NCI-H2029 treated with DMSO at 0.1 percent for 48 hours (cell line): ENCODE measurements at regions not wholly inside any gene's neighbourhood (a gene's known extent, or its start where the extent isn't known, plus 50 kb on each side); places are given as distances from the start of the nearest gene placed in this dataset.

Source experiments
- DNase-seq: peaks from one replicate; lab custom pipeline; 2025; lab: John Stamatoyannopoulos, UW

- DNase-seq = peak; percentile 77
Measured at GRCh38 chr2:147364597-147364996, 480.2 kb upstream of the ACVR2A start.

DNA sequence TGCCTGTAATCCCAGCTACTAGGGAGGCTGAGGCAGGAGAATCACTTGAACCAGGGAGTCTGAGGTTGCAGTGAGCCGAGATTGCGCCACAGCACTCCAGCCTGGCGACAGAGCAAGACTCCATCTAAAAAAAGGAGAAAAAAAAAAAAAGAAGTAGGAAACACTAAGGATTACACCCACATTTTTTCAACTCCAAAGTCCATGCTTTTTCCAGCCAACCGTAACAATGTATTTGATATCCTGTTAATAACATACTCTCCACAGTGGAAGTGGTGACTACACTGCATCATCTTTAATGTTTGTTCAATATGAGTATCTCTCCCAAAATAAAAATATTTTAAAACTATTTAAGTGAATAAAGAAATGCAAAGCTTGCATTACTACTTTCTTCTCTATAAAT, 481.6 kb upstream of the ACVR2A start:
- no peak for DNase-seq

- no peak for DNase-seq
Measured at GRCh38 chr2:147358375-147358774, 486.5 kb upstream of the ACVR2A start.

DNA sequence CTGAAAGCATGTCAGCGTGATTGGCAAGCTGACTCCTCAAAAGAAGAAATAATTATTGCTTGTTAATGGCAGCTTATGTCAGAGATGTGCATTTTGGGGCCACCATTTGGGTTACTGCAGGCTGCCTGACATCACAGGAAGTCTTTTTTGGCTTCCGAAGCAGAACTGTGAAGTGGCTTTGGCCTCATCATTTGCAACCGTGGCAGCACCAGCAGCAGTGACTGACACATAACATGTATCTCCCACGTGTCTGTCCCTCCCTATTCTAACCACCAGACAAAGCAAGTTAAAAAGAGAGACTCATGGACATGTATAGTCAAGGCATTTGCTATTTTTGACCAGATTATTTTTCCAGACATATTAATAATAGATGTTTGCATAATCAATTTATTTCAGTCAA, 488.7 kb upstream of the ACVR2A start:
- DNase-seq = no peak

GRCh38 chr2:147355706-147356105, 489.1 kb upstream of the ACVR2A start:
- DNase-seq = no peak

DNA sequence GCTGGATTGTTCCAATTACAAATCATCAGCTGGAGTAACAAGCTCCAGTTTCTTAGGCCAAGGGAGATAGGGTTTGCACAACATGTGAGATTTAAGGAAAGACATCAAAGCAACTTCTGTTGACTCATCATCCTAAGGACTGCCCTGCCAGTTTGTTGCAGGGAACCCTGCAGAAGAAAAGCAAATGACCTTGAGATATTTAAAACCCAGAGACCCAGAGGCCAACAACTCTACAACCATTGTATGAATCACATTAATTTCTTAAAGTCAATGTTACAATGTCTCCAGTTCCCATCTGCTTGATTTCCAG, 491.8 kb upstream of the ACVR2A start:
- DNase-seq = no peak

DNA sequence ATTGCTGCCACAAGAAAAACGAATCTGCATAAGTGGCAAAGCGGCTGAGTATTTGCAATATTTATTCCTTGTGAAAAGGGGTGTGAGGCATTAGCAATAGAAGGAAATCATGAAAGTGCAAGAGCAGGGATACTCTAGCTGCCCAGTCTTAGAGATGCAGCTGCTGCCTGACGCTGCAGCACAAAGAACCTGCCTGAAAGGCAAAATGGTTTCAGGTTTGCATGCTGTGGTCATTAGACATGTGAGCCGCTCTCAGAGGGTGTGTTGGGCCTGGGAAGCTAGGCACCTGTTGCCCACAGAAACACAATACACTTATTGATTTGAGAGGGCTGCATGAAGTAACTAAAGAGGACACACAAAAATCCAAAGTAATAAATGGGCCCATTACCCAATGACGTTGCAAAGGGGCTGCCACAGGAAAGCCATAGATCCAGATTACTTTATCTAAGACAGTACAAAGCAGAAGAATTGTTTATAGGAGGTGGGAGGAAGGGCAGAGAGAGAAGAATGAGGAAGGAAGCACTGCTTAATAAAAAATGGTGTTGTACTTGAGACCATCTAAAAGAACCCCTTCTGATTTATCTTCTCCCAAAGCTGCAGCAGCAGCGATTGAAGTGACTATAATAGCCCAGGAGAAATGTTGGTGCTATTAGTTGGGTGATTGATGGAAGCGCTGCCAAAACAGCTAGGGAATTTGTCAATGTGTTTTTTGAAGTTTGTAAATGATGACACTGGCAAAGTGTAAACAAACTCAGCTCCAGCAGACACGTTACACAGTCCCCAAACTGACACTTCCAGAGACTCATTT, 492.4 kb upstream of the ACVR2A start:
- DNase-seq = peak; percentile 37

DNA sequence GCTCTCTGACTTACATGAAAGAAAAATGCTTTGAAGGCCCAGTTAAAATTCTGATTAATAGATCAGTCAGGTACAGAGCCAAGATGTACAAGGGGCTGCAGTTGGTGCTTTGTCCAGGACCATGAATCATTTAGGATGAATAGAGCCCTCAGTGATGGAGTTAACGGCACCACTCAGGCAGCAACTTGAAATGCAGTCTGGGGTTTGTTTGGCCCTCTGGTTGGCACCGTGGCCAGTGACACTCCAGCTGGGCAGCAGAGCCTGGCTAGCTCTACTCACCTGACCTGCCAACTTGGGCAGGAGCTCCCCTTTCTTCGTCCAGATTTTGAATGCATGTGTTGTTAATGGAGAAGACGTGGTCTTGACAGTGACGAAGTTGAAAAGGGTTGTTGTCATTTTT, 493.0 kb upstream of the ACVR2A start:
- DNase-seq = peak; percentile 68

DNA sequence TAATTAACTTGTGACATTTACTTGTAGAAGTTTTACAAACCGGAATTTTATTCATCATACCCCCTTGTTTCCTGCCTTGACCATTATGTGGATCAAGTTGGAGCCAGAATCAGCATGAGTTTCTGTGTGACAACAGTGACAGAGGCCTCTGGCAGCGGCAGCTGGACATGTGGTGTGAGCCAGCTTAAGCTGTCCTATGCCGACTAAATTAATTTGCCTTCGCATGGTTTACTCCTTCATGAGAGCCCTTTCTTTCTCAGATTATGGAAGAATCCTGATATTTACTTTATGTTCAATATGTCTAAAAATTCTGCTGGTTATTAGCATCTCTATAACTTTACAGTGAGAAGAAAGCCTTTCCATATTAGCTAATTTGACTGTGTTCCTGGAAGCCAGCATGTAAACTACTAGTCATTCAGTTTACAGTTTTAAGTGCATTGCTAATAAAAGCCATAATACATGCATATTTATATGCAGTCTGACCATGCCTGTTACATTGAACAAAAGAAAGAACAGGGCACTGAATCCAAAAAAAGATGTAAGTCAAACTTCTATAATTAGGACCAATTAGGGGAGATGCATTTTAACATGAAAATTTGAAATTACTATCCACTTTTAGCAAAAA, 495.8 kb upstream of the ACVR2A start:
- DNase-seq = no peak

- DNase-seq = no peak
Measured at GRCh38 chr2:147346142-147346541, 498.7 kb upstream of the ACVR2A start.

- no peak for DNase-seq
Measured at GRCh38 chr2:147345246-147345645, 499.6 kb upstream of the ACVR2A start.

DNA sequence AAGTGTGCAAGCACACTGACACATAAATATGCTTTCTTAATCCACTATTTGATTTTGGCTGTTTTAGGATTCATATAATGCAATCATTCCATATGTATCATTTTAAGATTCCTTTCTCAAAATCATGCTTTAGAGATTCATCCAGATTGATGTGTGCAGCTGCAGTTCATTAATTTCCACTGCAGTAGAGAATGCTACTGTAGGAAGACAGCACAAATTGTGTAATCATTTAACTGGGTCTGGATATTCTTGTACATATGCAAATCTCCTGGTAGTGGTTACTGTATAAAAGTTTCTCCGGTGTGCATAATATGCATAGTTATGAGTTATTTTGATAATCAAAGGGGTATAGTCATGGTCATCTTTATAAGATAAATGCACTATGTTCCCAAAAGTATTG, 502.5 kb upstream of the ACVR2A start:
- DNase-seq = no peak

- peak; percentile 54 for DNase-seq
Measured at GRCh38 chr2:147331790-147332419, 512.9 kb upstream of the ACVR2A start.

GRCh38 chr2:147330925-147331324, 513.9 kb upstream of the ACVR2A start:
- no peak for DNase-seq

- no peak for DNase-seq
Measured at GRCh38 chr2:147327613-147328012, 517.2 kb upstream of the ACVR2A start.

GRCh38 chr2:147325990-147326389, 518.8 kb upstream of the ACVR2A start:
- no peak for DNase-seq

- DNase-seq = no peak
Measured at GRCh38 chr2:147320146-147320545, 524.7 kb upstream of the ACVR2A start.

DNA sequence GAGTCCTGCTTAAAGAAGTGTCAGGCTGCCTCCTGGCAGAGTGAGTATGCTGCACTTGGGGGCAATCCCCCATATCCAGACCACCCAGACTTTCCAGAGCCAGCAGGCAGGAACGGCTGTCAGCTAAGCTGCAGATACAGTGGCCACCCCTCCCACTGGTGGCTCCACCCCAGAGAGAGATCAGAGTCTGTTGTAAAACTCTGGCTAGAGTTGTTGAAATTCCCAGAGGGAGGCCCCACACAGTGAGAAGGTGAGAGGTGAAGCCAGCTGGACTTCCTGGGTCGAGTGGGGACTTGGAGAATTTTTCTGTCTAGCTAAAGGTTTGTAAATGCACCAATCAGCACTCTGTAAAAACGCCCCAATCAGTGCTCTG, 533.8 kb upstream of the ACVR2A start:
- no peak for DNase-seq

DNA sequence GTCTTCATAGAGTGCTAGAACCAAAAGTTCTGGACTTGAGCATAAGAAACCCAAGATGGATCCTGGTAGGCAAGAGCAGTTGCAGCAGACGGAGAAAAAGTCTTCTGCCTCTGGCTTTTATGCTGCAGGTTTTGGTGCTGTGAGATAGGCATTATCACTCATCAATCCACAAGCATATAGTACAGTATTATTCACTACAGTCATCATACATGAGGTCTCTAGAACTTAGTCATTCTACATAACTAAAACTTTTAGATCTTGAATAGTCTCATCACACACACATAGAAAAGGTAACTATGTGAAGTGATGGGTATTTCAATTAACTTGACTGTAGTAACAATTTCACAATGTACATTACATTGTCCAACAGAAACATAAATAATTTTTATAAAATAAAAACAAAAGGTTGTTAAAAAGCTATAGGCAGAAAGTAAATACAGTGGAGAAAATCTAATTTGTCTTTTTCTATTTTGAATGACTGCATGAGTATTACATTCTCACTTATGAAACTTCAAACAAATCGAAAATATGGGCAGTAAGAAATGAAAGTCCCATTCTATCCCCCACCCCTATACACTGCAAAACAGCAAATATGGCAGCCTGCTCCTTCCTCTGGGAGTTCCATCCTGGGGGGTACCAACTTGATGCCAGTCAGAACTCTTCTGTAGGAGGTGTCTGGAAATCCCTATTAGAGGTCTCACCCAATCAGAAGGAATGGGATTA, 534.3 kb upstream of the ACVR2A start:
- no peak for DNase-seq

- DNase-seq = no peak
Measured at GRCh38 chr2:147297820-147298219, 547.0 kb upstream of the ACVR2A start.

GRCh38 chr2:147294825-147295392, 549.9 kb upstream of the ACVR2A start:
- no peak for DNase-seq

- DNase-seq = no peak
Measured at GRCh38 chr2:147293991-147294824, 550.6 kb upstream of the ACVR2A start.
